ENCODE measurements at regions not wholly inside any gene's neighbourhood (a gene's known extent, or its start where the extent isn't known, plus 50 kb on each side); places are given as distances from the start of the nearest gene placed in this dataset.

DNA sequence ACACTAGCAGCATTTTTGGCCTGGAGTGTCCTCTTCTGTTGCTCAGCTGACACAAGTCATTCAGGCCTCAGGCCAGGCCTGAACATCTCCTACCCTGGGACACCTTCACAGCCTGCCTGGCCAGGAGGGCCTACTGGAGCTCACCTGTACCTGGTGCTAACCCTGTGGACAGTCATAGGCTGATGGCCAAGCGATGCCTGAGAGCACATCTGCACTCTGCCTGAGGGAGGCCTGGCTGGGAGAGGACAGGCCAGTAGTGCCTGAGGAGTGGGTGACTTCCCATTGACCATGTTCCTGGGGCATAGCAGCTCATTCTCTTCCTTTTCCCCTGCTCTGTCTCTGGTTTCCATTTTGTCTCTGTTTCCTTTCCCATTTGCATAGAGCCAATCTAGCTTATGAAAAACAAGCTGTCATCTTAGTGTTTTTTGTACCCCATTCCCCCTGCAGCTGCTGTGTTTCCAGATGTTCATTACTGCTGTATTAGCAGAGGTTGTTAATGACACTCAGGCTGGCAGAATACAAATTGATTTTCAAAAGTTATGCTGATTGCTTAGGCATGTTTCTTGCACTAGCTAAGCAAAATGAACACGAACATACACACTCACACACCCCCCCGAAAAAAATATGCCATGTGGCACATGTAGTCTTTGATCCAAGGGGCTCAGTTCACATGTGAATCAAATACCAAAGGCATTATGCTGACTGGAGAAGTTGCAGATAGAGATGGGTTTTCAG lies 149.7 kb upstream of the HS6ST1 start:
- no peak for DNase-seq (ENCODE audit: low read depth, low spot score)

DNA sequence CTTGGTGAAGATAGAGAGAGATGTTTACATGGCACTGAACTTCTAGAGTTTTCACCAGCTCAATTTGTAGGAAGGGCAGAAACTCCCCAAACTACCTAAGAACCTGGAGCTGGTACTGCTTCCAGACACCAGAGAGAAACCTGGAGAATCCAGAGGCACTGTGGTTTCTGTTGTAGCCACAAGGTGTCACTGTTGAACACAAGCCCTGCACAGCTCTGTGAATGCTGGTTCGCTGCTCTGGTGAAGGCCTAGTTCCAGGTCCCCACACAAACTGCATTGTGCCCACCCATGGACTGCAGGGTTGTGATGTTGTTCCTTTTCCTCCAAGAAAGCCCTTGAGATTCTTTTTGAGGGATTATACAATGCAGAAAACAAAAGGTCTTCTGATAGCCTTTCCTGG lies 150.5 kb upstream of the HS6ST1 start:
- no peak for DNase-seq (ENCODE audit: low read depth, low spot score)

DNA sequence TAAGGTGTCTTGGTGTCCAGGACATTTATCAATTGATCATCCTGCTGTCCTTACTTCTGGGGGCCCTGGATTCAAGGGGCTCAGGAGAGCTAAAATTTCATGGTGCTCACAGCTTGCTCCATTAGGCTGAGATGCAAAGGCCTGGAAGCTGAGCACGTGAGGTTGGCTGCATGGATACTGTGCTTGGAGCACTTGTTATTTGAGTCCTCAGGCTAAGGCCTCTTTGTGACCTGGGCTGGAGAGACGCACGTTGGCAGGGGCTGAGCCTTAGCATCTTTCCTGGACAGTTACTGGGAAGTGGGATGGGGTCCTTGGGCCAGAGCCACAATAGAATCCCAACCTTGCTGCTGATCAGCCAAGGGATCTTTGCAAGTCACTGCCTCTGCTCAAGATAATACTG lies 151.2 kb upstream of the HS6ST1 start:
- no peak for DNase-seq (ENCODE audit: low read depth, low spot score)

DNA sequence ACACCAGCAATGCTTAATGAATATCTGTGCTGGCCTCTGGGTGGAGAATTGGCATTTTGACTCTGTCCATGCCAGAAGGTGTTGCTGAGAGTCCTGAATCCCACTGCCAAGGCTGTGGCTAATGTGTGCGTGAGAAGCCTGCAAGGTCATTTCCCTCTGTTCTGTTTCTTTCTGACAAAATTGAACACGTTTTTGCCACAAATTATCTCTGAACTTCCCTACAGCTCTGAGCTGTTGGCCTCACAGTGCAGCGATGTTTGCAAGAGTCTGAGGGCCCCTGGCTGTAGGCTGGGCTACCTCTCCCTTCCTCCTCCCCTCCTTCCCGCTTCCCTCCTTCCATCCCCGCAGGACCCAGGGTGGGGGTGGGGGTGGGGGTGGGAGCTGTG lies 154.1 kb upstream of the HS6ST1 start:
- DNase-seq (ENCODE audit: low read depth, low spot score), result no peak

DNA sequence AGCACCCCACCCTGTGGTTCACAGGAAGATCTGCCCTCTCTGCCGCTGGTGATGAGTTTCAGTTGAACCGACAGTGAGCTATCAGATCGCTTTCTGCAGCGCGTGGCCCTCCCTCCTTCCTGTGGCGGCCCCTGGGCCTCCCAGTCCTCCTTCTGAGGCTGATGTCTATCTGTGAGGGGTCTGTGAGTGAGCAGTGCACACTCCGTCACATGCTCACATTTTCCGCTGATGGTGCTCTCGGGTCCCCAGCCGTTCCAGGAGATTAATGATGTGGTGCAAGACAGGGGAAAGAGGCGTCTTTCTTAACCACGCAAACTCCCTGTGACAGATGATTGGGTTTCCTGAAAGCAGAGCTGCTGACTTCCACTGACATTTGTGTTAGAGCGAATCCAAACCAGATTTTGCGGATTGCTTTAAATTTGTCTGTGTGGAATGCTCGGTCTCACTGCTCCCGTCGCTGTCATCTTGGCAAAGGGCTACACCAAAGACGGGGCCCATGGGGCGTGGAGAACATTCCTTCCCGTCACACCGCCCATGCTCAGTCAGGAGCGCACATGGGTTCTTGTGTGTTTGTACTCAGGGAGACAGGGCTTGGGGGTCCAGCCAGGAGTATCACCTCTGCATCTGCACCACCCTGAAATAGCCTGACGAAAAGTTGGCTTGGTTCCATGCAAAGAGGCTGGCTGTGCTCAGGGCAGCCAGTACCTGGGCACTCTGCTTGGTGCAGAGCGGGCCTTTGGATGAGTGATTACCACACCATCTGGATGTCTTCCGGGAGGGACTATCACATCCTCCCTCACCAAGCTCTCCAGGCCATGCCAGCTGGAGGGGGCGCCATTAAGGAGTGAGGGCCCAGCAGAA lies 154.7 kb upstream of the HS6ST1 start:
- DNase-seq (ENCODE audit: low read depth, low spot score), result no peak

DNA sequence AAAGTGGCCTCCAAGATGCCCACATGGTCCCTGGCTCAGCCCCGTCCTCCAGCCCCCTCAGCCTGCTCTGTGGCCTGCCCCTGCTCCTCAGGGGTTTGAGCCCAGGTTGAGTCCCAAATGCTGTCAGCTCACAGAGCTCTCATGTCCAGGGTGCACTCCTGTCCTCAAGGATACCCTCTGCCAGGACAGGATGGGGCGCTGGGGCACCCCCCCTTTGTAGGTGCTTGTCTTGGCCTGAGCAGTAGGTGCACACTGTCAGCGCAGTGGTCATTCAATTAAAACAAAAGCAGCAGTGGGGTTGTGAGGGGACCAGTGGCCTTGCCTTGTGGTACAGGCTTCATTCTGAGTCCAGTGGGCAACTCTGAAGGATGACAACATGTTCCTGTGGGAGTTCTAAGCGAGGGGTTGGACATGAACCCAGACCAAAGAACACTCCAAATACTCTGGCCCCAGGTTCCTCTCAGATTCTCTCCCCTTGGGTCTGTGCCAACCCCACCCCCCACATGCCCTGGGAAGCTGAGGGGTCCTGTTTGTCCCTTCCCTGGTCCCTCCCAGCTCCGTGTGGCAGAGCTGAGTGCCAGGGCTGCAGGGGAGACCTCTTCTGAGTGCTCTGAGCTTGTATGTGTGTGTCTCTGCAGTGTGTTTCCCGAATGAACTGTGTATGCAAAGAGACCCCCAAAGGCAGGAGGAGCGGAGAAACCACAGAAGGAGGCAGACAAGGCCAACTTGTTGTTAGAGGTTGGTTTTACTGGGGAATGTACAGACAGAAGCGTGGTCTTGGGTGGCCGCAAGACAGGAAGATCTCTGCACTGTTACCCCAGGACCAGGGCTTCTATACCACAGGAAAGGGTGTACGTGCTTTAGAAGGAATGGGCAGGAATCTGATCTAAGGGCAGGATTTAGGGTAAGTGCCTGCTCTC lies 155.6 kb upstream of the HS6ST1 start:
- DNase-seq (ENCODE audit: low read depth, low spot score), result no peak

DNA sequence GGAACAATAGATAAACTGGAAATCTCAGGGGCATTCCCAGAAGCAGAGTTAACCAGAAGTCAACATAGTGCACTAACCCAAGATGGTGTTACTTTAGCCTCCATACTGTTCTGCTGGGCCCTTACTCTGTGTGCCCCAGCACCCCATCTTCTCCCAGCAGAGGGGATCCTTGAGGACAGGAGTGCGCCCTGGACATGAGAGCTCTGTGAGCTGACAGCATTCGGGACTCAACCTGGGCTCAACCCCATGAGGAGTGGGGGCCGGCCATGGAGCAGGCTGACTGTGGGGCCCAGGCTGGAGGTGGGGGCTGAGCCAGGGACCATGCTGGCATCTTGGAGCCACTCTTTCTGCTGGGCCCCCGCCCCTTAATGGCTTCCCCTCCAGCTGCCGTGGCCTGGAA lies 156.3 kb upstream of the HS6ST1 start:
- no peak for DNase-seq (ENCODE audit: low read depth, low spot score)

DNA sequence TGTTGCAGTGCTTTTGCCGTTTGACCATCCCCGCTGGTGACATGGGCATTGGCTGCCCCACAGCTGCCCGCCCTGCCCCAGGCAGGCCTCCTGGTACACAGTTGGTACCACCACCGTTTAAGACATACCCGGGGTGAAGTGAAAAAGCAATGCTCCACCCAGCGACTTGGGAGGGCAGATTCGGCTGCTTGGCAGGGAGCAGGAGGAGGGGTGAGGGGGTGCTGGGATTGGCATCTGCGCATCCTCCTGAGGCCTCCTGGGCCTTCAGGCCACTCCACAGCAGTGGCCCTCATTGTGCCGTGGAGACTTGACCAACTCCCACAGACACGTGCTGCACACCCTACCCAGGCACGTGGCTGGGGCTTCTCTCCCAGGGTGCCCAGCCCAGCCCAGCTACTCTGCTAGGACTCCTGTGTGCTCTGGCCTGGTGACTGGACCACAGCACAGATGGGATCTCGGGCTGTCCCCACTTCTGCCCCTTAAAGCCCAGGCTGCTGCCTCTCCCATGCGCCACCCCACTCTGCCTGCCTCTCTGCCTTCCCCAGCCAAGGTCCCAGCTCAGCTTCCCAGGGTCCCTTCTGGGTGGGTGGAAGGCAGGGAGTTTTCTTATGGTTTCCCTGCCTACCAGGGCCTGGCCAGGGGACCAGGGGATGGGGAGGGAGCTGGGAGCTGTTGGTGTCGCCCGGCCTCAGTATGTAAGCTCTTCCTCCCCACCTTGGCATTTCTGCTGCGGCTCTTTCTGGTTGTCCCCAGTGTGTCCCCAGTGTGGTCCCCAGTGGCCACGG lies 157.0 kb upstream of the HS6ST1 start:
- no peak for DNase-seq (ENCODE audit: low read depth, low spot score)

DNA sequence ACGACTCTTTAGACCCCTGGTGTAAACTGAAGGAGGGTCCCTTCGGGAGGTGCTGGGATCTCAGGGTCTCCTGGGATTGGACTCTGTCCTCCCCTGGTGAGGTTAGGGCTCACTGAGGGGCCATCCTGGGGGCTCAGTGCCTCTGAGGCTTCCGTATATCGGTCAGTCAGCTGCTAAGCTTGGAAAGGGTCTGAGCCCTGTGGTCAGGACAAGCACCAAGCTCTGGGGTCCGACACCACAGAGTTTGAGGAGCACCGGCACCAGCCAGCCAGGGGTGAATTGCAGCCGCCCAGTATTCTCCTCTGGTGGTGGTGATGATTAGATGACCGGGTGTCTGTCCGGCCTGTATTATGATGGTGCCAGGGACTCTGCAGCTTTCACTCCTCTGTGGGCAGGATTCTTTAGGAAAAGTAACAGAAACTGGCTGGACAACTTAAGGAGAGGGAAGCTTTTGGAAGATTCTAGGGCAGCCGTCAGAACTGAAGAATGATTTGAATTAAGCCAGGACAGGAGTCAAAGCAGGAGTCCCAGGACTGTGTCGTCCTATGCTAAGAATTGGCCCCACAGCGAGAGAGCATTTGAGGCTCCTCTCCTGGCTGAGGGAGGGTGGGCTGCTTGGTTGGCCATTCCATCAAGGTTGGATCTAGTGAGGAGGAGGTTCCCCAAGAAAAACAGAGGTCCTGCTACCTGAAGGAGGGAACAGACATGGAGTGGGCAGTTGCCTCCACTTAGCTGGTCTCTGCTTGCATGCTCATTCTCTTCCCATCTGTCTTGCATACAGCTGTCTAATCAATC lies 158.6 kb upstream of the HS6ST1 start:
- no peak for DNase-seq (ENCODE audit: low read depth, low spot score)

DNA sequence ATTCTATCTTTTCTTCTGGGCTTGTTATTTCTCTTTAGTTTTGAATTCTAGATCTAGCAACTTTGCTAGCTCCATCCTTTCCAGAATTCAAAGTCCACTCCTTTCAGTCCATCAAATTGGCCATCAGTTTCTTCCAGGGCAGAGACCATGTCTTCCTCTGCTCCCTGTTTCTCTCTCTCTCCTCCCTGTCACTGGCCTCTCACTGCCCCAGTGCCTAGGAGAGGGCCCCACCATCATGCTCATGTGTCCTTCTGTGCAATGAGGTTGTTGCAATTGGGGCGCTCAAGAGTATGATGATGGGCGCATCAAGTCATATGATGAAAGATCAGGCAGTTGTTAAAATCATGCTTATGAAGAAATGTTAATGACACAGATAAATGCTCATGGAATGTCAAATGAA lies 159.2 kb upstream of the HS6ST1 start:
- DNase-seq (ENCODE audit: low read depth, low spot score), result no peak

DNA sequence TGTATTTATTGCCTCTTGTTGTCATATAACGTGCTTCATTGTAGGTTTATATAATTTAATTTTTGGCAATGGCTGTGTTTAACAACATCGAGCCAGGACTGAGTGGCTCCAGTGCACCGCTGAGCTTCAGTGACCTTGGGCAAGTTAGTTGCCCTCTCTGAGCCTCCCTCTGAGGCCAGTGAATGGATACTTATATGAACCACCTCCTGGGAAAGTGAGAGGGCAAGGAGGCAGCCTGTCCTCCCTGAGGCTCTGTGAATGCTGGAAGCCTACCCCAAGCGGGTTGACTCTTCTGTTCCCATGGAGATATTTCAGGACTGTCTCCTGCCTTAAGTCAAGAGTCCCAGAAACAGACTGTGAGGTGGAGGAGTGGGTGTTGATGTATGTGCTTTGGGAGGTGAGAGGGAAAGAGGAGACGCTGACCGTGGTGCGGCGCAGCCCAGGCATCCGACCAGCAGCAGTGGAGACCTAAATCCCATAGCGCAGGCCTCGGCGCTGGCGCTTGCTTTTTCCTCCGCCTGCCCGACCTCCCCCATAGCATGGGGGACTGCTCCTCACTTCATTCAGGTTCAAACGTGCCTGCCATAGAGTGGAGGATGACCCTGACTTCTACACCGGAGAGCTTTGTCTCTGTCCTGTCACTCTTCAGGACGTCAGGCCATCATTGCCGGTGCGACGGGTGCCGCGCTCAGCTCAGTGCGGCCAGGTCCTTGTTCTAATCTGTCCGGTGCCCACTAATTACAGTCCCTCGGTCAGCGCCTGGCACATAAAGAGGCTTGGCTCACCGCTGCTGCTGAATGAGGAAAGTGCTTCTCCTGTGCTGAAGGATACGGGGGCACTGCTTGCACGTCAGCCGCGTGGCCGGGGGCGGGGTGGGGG lies 167.3 kb upstream of the HS6ST1 start:
- no peak for DNase-seq (ENCODE audit: low read depth, low spot score)

DNA sequence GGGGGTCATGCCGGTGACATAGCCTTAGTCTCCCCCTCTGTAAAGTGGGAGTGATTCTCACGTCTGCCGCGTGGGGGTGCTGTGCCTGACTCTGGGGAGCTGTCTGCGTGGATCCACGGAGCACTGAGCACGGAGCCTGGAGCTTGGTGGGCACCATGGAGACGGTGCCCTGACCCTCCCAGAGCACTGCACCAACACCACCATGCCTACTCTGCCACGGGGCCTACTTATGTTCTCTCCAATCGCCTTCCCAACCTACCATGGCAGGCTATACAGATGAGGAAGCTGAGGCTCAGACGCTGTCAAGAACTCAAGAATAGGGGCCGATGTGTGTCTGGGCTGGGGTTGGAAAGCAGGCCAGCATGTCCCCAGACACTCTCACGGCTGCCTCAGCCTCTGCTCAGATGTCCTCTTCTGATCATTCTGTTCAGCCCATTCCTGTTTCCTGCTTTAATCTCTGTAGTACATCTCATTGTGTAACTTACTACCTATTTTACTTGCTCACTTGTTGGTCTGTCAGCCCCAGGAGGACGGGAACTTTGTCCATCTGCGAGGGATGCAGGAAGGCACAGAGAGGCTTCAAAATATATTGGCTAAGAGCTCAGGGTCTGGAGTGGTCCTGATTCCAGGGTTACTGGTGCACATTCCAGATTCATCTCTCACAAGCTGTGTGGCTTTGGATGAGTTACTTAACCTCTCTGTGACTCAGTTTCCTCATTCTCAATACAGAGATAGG lies 168.1 kb upstream of the HS6ST1 start:
- DNase-seq (ENCODE audit: low read depth, low spot score), result no peak

DNA sequence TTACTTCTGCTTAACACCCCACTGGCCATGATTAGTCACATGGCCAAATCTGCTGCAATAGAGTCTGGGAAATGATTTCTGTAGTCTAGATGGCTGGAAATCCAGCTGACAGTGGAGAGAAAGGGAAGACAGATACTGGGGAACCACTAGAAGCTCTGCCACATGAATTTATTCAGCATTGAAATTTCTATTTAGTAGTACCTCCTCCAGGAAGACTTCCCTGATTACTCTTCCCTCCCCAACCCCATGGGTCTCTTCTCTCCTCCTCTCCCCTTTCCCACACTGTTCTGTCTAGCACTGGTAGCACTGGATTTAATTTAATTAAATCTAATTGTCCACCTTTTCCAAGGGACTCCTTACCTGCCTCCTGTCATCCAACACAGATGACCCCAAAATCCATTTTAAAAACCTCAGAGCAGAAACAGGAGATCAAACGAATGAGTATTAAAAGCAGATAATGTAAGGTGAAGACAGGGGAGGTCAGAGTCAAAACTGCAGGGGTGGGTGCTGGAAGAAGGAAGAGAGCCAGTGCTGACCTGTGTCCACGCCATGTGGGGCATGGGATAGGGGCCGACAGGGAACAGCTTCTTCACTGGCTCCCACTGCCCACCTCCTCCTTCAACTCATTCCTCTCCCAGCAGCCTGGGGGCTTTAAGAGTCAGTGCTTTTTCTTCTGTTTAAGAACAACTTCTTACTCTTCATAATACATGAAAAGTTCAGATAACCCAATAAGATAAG lies 169.2 kb upstream of the HS6ST1 start:
- no peak for DNase-seq (ENCODE audit: low read depth, low spot score)

DNA sequence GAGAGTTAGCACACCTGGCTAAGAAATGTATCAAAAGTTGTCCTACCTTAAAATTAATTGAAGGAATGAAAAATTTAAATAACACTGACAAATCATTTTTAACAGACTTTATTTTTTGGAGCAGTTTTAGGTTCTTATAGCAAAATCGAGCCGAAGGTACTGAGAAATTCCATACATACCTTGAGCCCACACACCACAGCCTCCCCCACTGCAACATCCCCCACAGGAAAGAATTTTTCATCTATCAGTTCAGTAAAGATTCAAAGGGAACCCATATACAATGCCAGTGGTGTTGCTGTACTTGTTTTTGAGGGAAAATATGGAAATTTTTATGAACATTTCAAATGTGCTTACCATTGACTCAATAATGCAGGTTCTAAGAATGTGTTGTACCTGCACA lies 169.8 kb upstream of the HS6ST1 start:
- no peak for DNase-seq (ENCODE audit: low read depth, low spot score)

DNA sequence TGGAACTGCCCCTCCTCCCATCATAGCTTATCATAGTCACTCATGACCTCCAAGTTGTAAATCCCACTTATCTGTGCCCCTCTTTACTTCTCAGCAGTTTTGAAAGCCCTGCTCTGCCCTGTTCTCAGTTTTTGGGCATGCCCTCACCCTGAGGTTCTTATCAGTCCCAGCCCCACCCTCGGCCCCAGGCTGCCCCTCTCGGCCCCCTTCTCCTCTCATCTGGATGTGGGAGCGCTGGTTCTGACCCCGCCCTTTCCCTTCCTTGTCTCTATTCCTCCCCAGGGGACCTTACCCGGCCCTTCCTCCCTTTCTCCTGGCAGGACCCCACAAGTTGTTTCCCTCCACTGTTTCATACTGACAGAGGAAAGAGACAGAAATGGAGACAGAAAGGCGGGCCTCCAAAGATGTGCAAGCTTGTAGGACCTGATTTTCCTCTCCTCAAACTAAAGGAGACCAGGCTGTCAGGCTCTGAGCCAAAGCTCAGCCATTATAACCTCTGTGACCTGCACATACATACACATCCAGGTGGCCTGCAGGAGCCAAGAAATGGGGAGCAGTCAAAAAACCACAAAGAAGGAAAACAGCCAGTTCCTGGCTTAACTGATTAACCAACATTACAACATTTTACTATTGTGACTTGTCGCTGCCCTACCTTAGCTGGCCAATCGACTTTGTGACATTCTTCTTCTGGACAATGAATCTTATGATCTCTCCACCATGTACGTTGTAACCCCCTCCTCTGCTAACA lies 171.0 kb upstream of the HS6ST1 start:
- DNase-seq (ENCODE audit: low read depth, low spot score), result no peak

DNA sequence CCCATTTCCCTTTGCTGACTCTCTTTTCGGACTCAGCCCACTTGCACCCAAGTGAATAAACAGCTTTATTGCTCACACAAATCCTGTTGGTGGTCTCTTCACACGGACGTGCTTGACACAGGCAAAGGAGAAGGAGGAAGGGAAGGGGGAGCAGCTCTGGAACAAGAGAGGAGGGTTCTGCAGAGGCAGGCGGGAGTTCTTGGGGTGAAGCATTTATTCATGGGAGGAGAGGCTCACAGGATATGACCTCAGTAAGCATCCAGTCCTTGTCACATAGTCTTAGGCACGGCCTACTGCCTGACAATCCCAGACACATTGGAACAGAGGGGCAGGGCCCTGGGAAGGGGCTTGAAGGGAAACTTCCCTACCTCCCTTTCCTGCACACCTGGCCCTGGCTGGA lies 171.7 kb upstream of the HS6ST1 start:
- no peak for DNase-seq (ENCODE audit: low read depth, low spot score)
